Hematopoietic multipotent progenitor cell treated with erythropoietin and hydrocortisone succinate and interleukin-3 and kit ligand, for 4 days (in vitro differentiated cells): ENCODE measurements at regions not wholly inside any gene's neighbourhood (a gene's known extent, or its start where the extent isn't known, plus 50 kb on each side); places are given as distances from the start of the nearest gene placed in this dataset.

Experiments used
- DNase-seq: peaks from one replicate; pipeline ENCODE4 v3.0.0-alpha.2; 2015

DNA sequence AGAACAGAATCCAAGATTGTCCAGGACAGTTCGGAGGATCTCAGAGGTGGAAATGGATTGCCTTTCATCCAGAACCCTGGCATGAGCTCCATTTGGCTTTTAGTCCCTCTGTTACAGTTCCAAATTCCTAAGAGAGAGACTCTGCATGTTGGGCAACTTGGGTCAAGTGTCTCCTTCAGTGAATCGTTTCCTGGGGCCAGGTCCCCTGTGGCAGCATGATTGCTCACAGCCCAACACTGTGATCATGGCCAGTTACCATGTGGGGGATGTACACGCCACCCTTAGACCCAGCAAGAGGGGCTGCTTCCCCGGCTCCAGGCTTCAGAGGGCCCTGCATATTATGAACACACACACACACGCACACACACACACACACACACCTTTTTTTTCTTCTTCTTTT lies 118.6 kb upstream of the GLI2 start:
- DNase-seq: no peak

DNA sequence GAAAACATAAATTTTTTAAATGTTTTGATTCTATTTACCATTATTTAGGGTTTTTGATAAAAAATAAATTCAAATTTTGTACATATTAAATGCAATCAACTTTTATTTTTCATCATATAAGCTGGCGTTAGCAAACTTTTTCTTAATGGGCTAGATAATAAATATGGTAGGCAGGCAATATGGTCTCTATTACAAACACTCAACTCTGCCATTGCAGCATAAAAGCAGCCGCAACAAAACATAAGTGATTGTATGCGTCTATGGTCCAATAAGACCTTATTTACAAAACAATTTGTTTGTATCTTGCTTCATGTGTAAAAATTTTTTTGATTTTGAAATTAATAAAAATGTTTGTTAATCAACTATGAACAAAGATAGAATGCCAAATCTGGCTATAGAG lies 116.8 kb upstream of the GLI2 start:
- DNase-seq: no peak

DNA sequence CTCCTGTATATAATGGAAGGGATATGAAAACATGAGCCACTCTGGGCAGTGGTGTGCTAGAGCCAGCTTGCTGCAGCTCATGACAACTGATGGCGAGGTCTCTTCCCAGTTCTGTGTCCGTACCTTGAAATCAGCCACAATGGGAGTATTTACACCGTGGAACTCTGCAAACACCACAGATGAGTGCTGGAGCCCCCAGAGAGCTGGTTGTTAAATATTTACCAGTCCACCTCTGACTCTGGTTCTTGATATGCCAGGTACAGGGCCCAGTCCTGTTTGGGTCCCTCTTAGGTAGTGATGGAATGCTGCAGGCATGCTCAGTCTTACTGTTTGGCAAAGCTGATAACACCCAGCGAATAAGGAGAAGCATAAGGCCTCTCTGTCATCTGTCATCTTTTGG lies 116.1 kb upstream of the GLI2 start:
- DNase-seq: no peak

- no peak for DNase-seq
Observed at GRCh38 chr2:120620025-120620793, 115.5 kb upstream of the GLI2 start.

DNA sequence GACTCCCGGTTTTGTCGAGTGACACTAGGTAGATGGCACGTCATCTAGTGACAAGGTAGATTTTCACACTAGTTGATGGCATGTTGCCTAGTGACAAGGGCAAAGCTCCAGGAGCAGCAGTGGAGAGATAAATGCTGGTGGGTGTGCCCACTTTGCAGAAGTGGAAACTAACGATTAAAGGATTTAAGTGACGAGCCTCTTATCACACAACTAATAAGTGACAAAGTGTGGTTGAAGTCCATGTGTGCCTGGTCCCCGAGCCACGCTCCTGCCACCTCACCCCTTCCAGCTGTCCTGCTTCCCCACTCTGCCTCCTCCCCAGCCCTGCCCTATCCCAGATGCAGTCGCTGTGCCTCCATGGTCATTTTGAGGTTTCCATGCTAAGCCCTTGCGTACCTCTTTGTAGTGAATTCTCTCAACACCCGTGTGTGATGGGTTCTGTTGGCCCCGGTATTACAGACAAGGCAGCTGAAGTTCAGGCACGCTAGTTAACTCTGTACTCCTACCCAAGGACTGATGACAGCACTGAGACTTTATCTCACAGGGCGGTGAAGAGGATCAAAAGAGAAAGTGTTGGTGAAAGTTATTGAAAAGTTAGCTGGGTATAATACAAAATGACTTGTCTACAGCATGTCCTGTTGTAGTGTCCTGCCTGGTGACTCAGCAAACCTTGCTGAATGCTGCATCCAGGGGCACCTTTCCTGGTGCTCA lies 113.4 kb upstream of the GLI2 start:
- DNase-seq: no peak

- DNase-seq: no peak
Observed at GRCh38 chr2:120622886-120623753, 112.5 kb upstream of the GLI2 start.

DNA sequence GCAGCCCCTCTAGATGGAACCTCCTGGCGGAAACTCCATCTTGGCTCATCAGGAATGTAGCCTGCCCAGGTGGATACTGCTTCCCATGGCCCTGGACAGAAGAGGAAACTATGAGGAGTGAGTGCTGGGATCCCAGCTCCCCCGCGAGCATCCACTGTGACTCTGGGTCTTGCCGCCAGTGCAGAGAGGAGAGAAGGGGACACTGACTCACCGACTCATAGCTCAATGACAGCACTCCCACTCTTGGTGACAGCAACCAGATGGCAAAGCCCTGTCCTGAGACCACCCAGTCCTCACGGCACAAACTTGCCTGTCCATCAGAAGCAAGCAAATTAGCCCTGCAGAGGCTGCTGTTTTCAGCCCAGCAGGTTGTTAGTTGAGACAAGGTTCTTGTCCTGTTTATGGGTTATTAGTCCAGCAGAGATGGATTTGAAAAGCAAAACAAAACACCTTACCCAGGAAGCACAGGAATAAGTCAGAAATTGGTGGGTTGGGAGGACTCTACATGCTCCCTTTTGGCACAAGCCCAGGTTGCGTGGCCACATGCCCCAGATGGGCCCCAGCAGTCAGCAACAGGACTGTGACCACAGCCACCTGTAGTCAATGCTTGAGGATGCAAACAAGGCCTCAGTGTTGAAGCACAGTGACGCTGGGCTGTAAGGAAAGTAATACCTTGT lies 111.5 kb upstream of the GLI2 start:
- DNase-seq: no peak

GRCh38 chr2:120624738-120625446 lies 110.8 kb upstream of the GLI2 start:
- DNase-seq: no peak

- DNase-seq: no peak
Observed at GRCh38 chr2:120625865-120626560, 109.7 kb upstream of the GLI2 start.

- DNase-seq: no peak
Observed at GRCh38 chr2:120626566-120626965, 109.1 kb upstream of the GLI2 start.

- no peak for DNase-seq
Observed at GRCh38 chr2:120628248-120628647, 107.4 kb upstream of the GLI2 start.

- DNase-seq: no peak
Observed at GRCh38 chr2:120629241-120629895, 106.3 kb upstream of the GLI2 start.

GRCh38 chr2:120630031-120630701 lies 105.5 kb upstream of the GLI2 start:
- no peak for DNase-seq

DNA sequence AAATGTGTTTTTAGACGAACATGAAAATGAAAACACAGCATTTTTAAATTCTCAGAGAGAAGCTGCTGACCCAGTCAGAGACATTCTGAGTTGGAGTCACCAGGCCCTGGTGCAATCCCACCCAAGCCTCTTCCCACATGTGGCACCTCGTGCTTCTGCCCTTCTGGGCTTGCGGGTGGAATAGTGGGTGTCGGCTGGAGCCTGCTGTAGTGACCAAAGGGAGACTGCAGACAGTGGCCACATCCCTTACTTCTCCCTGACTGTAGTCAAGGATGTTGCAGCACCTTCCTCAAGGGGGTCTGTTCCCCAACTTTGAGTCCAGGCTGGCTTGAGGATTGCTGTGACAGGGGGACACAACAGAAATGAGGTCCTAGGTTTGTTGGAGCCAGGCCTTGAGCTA lies 104.4 kb upstream of the GLI2 start:
- no peak for DNase-seq

DNA sequence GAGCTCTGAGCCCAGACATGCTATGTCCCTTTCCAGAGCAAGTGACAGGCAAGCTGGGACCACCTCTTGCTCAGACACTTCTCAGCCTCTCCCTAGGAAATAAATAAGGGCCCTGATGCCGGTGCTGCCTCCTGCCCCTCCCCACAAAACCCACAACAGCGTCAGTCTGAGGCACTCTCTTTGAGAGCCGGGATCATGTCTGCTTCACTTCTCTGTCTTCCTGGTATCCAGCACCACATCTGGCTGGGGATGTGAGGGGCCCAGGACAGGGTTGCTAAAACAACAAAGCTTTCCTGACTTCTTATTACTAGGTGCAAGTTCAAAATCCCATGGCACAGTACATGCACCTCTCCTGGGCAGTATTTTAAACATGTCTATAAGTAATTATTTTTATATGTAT lies 103.9 kb upstream of the GLI2 start:
- DNase-seq: no peak

DNA sequence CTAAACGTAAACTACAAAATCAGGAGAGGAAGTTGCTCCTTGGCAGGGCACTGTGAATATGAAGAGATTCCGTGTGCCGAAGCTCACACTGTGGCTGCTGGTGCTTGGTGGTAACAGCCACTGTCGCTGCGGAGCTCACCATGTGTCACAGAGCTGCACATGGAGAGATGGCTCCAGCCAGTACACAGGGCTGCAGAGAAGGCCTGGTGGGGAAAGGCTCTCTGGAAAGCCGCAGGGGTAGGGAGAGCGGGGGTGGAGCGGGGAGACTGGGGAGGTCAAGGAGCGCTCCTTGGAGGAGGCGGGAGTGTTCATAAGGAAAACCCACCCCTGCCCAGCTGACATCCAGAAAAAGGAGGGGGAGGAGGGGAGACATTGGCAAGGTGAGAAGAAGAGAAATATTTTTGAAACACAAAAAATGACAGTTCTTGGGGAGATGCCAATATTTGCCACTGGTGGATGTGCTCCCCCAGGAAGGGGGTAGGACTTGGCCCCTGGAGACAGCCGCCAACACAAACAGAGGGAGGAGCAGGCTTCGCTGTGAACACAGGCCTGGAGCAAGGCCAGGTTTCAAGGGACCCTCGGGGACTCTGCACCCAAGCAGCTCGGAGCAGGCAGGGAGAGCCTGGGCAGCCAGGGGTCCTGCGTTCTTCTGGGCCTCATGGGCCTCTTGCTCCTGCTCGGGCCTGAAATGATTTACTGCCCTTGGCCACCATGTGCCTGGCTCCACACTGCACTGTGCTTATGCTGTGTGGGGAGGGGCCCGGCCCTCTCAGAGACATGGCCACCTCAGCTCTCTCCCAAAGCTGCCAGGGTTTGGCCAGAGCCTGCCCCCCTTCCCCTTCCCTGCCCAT lies 102.6 kb upstream of the GLI2 start:
- DNase-seq: no peak

- no peak for DNase-seq
Observed at GRCh38 chr2:120634533-120634932, 101.1 kb upstream of the GLI2 start.

DNA sequence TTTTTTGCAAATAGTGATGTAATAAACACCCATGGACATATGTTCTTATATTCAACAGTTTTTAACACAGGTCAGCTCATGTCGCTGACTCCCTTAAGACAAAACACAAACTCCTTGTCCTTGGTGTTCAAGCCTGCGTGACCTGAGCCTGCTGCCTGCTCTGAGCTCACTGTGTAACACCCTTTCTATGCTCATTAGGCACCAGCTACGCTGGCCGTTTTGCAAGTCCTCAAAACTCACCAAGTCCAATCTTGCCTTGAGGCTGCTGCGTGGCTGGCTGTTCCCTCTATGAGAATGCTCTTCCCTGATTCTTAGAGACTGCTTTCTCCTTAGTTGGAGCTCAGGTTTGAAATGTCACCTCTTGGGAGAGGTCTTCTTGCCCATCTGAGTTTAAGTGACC lies 100.5 kb upstream of the GLI2 start:
- DNase-seq: no peak

DNA sequence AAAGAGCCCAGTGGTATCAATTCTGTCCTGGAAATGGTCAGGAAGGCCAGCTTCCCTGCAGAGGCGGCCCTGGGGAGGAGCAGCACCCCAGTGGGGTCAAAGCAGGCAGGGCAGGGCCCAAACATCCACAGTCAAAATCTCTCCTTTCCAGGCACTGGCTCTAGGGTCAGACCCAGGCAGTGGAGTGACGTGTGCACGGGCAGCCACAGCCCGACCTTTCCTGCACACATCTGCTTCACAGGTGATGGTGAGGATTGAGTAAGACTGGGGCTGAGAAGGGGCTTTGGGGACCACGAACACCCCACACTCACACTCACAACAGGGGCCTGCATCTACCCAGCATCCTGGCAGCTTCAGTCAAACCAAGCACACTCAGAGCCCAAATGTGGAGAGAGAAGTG lies 97.8 kb upstream of the GLI2 start:
- no peak for DNase-seq

DNA sequence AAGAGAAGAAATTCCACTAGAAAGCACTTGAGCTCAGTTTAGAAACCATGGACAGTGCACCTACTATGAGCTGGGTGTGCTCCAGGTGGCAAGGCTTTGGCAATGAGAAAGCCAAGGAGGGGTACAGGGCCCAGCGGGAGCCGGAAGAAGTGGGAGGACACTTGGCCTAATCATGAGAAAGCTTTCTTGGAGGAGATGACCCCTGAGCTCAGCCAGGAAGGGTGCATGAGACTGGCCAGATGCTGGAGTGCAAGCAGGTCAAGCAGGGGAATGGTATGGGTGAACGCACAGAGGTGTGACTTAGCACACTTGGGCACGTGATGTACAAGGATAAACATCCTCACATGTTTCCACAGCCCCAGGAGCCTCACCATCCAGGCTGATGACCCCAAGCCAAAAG lies 97.2 kb upstream of the GLI2 start:
- no peak for DNase-seq
